ENCODE measurements at regions not wholly inside any gene's neighbourhood (a gene's known extent, or its start where the extent isn't known, plus 50 kb on each side); places are given as distances from the start of the nearest gene placed in this dataset.

- Histone ChIP-seq H3K4me3 (no peak overlapping the region), H3K27ac (peak overlapping the region; percentile 95 to 98 (median 96)), H3K36me3 (replicated peaks in 1 of 2; ENCODE audit: insufficient read depth in 1 of 2, low read depth in 2 of 2) (no peaks in the 10 kb centered on the region), H3K27me3 (no peaks in the 10 kb centered on the region), H3K4me1 (peaks cover 66% of the 10 kb centered on the region), H3K9me3 (no peaks in the 10 kb centered on the region)
- 48 to 60% methylated on average over 8 of the region's 8 CpGs for WGBS, 2 donors
- intact Hi-C loops (cut with DNase I) = no loop called here
- TF ChIP-seq, protein P1, sequence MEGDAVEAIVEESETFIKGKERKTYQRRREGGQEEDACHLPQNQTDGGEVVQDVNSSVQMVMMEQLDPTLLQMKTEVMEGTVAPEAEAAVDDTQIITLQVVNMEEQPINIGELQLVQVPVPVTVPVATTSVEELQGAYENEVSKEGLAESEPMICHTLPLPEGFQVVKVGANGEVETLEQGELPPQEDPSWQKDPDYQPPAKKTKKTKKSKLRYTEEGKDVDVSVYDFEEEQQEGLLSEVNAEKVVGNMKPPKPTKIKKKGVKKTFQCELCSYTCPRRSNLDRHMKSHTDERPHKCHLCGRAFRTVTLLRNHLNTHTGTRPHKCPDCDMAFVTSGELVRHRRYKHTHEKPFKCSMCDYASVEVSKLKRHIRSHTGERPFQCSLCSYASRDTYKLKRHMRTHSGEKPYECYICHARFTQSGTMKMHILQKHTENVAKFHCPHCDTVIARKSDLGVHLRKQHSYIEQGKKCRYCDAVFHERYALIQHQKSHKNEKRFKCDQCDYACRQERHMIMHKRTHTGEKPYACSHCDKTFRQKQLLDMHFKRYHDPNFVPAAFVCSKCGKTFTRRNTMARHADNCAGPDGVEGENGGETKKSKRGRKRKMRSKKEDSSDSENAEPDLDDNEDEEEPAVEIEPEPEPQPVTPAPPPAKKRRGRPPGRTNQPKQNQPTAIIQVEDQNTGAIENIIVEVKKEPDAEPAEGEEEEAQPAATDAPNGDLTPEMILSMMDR (IDR thresholded peaks at IDR 0.05) = no peak
- TF ChIP-seq POLR2A (IDR thresholded peaks at IDR 0.05) = peak in 1 of 3 donors; percentile 21
- ATAC-seq (peak; percentile 40), DNase-seq (peak; percentile 74 to 86 (median 78))
Measured at GRCh38 chr6:3911614-3912336, 62.6 kb downstream of the FAM50B start.

- H3K27ac ChIP-seq = peak overlapping the region; percentile 95 to 98 (median 96)
- DNase-seq (no peak), ATAC-seq (peak; percentile 1)
- no peaks in the 10 kb centered on the region for H3K9me3 ChIP-seq
- no peaks in the 10 kb centered on the region for H3K27me3 ChIP-seq
- H3K36me3 ChIP-seq (replicated peaks in 1 of 2; ENCODE audit: insufficient read depth in 1 of 2, low read depth in 2 of 2) = no peaks in the 10 kb centered on the region
- no peak overlapping the region for H3K4me3 ChIP-seq
- TF ChIP-seq, protein P1 (IDR thresholded peaks at IDR 0.05) = no peak
- TF ChIP-seq POLR2A (IDR thresholded peaks at IDR 0.05) = no peak
- WGBS, 2 donors = 67 to 77% methylated on average over 3 of the region's 3 CpGs
- intact Hi-C loops (cut with DNase I) = no loop called here
- peaks cover 58% of the 10 kb centered on the region for H3K4me1 ChIP-seq
Measured at GRCh38 chr6:3912361-3913076, 63.3 kb downstream of the FAM50B start.

GRCh38 chr6:3913077-3913957, 64.1 kb downstream of the FAM50B start:
- 26% methylated on average over 6 of the region's 6 CpGs for WGBS, 2 donors
- Histone ChIP-seq H3K36me3 (replicated peaks in 1 of 2; ENCODE audit: insufficient read depth in 1 of 2, low read depth in 2 of 2) (no peaks in the 10 kb centered on the region), H3K4me3 (no peak overlapping the region), H3K27ac (peak overlapping the region; percentile 95 to 98 (median 96)), H3K4me1 (peaks cover 54% of the 10 kb centered on the region), H3K27me3 (no peaks in the 10 kb centered on the region), H3K9me3 (no peaks in the 10 kb centered on the region)
- DNase-seq (peak; percentile 86 to 96 (median 93)), ATAC-seq (peak; percentile 93)
- intact Hi-C loops (cut with DNase I) = no loop called here
- TF ChIP-seq POLR2A (IDR thresholded peaks at IDR 0.05) = peak in 2 of 3 donors; percentile 18 to 29
- TF ChIP-seq, protein P1 (IDR thresholded peaks at IDR 0.05) = peak in 2 of 7 experiments; percentile 0 to 2

- no peaks in the 10 kb centered on the region for H3K27me3 ChIP-seq
- TF ChIP-seq POLR2A (IDR thresholded peaks at IDR 0.05) = no peak
- TF ChIP-seq, protein P1 (IDR thresholded peaks at IDR 0.05) = no peak
- no peaks in the 10 kb centered on the region for H3K36me3 ChIP-seq (replicated peaks in 1 of 2; ENCODE audit: insufficient read depth in 1 of 2, low read depth in 2 of 2)
- intact Hi-C loops (cut with DNase I) = no loop called here
- ATAC-seq (no peak), DNase-seq (no peak)
- H3K9me3 ChIP-seq = no peaks in the 10 kb centered on the region
- no peak overlapping the region for H3K4me3 ChIP-seq
- H3K4me1 ChIP-seq = peaks cover 54% of the 10 kb centered on the region
- peak overlapping the region; percentile 66 to 97 (median 95) for H3K27ac ChIP-seq
- WGBS, 2 donors = 24 to 28% methylated on average over 4 of the region's 4 CpGs
Measured at GRCh38 chr6:3913958-3914337, 64.8 kb downstream of the FAM50B start.
